Hematopoietic multipotent progenitor cell treated with erythropoietin and hydrocortisone succinate and interleukin-3 and kit ligand, for 6 days (in vitro differentiated cells): ENCODE measurements at regions not wholly inside any gene's neighbourhood (a gene's known extent, or its start where the extent isn't known, plus 50 kb on each side); places are given as distances from the start of the nearest gene placed in this dataset.
"Not testable (repeated sequence)": the region's sequence is repeated elsewhere in the genome, so short reads cannot be mapped to it uniquely, and the experiment has no call there.

ENCODE experiments used
- DNase-seq: peaks from one replicate; pipeline ENCODE4 v3.0.0-alpha.2; 2015

- no peak for DNase-seq
These were observed 134.4 kb upstream of the ASCC3 start for GRCh38 chr6:101015541-101015940.

GRCh38 chr6:101016163-101016562, 135.0 kb upstream of the ASCC3 start:
- no peak for DNase-seq

GRCh38 chr6:101018157-101018556, 137.0 kb upstream of the ASCC3 start:
- DNase-seq, result no peak

GRCh38 chr6:101021504-101021903, 140.4 kb upstream of the ASCC3 start:
- no peak for DNase-seq

- DNase-seq, result no peak
These were observed 161.8 kb upstream of the ASCC3 start for GRCh38 chr6:101042966-101043365.

GRCh38 chr6:101058296-101058695, 177.2 kb upstream of the ASCC3 start:
- DNase-seq, result no peak

- no peak for DNase-seq
These were observed 185.4 kb upstream of the ASCC3 start for GRCh38 chr6:101066481-101066880.

- DNase-seq, result no peak
These were observed 188.2 kb upstream of the ASCC3 start for GRCh38 chr6:101069191-101069795.

- DNase-seq, result no peak
These were observed 189.0 kb upstream of the ASCC3 start for GRCh38 chr6:101070044-101070608.

GRCh38 chr6:101077344-101077743, 196.2 kb upstream of the ASCC3 start:
- DNase-seq, result no peak

GRCh38 chr6:101079696-101080270, 198.7 kb upstream of the ASCC3 start:
- no peak for DNase-seq

- DNase-seq, result no peak
These were observed 199.5 kb upstream of the ASCC3 start for GRCh38 chr6:101080597-101080996.

GRCh38 chr6:101083533-101084175, 202.5 kb upstream of the ASCC3 start:
- no peak for DNase-seq

GRCh38 chr6:101085327-101085726, 204.2 kb upstream of the ASCC3 start:
- DNase-seq, result no peak

GRCh38 chr6:101086473-101086872, 205.3 kb upstream of the ASCC3 start:
- no peak for DNase-seq

GRCh38 chr6:101088594-101088993, 207.5 kb upstream of the ASCC3 start:
- no peak for DNase-seq

- DNase-seq, result no peak
These were observed 208.5 kb upstream of the ASCC3 start for GRCh38 chr6:101089640-101090039.

GRCh38 chr6:101090281-101090680, 209.2 kb upstream of the ASCC3 start:
- no peak for DNase-seq

- not testable (repeated sequence) for DNase-seq
These were observed 217.5 kb upstream of the ASCC3 start for GRCh38 chr6:101098605-101099004.

- DNase-seq, result no peak
These were observed 221.6 kb upstream of the ASCC3 start for GRCh38 chr6:101102702-101103101.

GRCh38 chr6:101108286-101108685, 227.2 kb upstream of the ASCC3 start:
- no peak for DNase-seq

GRCh38 chr6:101110814-101111213, 229.7 kb upstream of the ASCC3 start:
- DNase-seq, result no peak

- no peak for DNase-seq
These were observed 232.5 kb upstream of the ASCC3 start for GRCh38 chr6:101113468-101114260.
